ENCODE measurements at regions not wholly inside any gene's neighbourhood (a gene's known extent, or its start where the extent isn't known, plus 50 kb on each side); places are given as distances from the start of the nearest gene placed in this dataset.

DNA sequence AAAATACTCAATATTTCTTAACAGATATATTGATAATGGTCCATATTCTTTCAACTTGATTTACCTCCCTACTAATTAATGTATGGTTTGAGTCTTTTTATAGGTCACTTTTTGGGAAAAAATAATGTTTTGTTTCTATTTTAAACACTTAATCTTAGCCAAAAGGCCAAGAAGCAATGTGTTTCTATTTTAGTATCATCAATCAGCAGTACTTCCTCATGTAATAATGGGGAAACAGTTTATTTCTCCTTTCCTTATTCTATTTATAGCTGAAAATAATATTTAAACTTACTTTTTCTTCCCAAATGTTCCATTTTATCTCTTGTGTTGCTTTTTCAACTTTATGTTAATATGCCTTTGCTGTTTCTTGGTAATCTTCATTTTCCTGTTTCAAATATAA is 295.1 kb downstream of the ALDH8A1 start:
- TF ChIP-seq, protein P1, sequence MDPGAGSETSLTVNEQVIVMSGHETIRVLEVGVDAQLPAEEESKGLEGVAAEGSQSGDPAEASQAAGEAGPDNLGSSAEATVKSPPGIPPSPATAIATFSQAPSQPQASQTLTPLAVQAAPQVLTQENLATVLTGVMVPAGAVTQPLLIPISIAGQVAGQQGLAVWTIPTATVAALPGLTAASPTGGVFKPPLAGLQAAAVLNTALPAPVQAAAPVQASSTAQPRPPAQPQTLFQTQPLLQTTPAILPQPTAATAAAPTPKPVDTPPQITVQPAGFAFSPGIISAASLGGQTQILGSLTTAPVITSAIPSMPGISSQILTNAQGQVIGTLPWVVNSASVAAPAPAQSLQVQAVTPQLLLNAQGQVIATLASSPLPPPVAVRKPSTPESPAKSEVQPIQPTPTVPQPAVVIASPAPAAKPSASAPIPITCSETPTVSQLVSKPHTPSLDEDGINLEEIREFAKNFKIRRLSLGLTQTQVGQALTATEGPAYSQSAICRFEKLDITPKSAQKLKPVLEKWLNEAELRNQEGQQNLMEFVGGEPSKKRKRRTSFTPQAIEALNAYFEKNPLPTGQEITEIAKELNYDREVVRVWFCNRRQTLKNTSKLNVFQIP (CRISPR knock-in tag; IDR thresholded peaks at IDR 0.05; ENCODE audit: borderline replicate concordance, low read depth) = no peak
- TF ChIP-seq, protein P2, sequence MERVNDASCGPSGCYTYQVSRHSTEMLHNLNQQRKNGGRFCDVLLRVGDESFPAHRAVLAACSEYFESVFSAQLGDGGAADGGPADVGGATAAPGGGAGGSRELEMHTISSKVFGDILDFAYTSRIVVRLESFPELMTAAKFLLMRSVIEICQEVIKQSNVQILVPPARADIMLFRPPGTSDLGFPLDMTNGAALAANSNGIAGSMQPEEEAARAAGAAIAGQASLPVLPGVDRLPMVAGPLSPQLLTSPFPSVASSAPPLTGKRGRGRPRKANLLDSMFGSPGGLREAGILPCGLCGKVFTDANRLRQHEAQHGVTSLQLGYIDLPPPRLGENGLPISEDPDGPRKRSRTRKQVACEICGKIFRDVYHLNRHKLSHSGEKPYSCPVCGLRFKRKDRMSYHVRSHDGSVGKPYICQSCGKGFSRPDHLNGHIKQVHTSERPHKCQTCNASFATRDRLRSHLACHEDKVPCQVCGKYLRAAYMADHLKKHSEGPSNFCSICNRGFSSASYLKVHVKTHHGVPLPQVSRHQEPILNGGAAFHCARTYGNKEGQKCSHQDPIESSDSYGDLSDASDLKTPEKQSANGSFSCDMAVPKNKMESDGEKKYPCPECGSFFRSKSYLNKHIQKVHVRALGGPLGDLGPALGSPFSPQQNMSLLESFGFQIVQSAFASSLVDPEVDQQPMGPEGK (CRISPR knock-in tag; IDR thresholded peaks at IDR 0.05; ENCODE audit: borderline replicate concordance) = no peak
- no peak for TF ChIP-seq ZNF565 (CRISPR knock-in tag; conservative IDR thresholded peaks at IDR 0.05; ENCODE audit: low read depth)
- ATAC-seq = no peak

DNA sequence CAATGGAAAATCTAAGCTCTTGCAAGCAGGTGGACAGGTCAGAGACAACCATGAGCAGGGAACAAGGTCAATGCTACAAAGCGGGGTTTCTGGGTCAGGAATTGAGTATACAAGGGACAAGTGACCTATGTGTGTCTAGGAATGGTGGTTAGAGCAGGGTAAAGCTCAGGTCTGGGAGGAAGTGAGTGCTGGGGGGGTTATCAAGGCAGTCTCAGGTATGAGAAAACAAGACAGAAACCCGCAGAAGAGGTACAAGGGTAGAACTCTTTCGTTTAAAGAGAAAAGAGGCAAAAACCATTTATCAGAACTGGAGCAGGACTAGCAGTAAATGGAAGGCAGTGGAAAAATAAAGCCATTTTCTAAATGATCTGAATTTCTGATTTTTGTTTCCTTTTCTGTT is 298.4 kb downstream of the ALDH8A1 start:
- ATAC-seq = no peak
- TF ChIP-seq, protein P3, sequence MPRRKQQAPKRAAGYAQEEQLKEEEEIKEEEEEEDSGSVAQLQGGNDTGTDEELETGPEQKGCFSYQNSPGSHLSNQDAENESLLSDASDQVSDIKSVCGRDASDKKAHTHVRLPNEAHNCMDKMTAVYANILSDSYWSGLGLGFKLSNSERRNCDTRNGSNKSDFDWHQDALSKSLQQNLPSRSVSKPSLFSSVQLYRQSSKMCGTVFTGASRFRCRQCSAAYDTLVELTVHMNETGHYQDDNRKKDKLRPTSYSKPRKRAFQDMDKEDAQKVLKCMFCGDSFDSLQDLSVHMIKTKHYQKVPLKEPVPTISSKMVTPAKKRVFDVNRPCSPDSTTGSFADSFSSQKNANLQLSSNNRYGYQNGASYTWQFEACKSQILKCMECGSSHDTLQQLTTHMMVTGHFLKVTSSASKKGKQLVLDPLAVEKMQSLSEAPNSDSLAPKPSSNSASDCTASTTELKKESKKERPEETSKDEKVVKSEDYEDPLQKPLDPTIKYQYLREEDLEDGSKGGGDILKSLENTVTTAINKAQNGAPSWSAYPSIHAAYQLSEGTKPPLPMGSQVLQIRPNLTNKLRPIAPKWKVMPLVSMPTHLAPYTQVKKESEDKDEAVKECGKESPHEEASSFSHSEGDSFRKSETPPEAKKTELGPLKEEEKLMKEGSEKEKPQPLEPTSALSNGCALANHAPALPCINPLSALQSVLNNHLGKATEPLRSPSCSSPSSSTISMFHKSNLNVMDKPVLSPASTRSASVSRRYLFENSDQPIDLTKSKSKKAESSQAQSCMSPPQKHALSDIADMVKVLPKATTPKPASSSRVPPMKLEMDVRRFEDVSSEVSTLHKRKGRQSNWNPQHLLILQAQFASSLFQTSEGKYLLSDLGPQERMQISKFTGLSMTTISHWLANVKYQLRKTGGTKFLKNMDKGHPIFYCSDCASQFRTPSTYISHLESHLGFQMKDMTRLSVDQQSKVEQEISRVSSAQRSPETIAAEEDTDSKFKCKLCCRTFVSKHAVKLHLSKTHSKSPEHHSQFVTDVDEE (CRISPR knock-in tag; IDR thresholded peaks at IDR 0.05) = no peak
- no peak for TF ChIP-seq RARB (CRISPR knock-in tag; IDR thresholded peaks at IDR 0.05)
- no peak for TF ChIP-seq ESRRG (CRISPR knock-in tag; IDR thresholded peaks at IDR 0.05)

DNA sequence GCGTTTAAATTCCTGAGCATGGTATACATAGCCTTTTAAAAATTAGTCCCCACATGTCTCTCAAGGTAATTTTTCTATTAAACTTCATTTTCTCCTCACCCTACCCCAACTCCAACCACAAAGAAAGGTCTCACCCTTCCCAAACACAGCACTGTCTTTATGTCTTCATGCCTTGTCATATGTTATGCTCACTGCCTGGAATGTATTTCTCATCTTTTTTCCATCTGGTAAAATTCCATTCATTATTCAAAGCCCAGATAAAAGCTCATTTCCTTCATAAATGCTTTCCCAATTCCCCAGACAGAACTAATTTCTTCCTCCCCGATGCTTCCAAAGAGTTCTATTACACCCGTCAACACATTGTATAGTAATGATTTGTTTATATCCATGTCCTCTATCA is 302.0 kb downstream of the ALDH8A1 start:
- TF ChIP-seq, protein P1 (CRISPR knock-in tag; IDR thresholded peaks at IDR 0.05; ENCODE audit: borderline replicate concordance, low read depth) = no peak
- peak; percentile 47 for TF ChIP-seq ISL1 (CRISPR knock-in tag; IDR thresholded peaks at IDR 0.05)
- TF ChIP-seq ZFP30 (CRISPR knock-in tag; IDR thresholded peaks at IDR 0.05) = peak; percentile 49; the same call in 1 of the 2 replicates
- ATAC-seq = peak; percentile 53; the same call in 2 of the 3 replicates

DNA sequence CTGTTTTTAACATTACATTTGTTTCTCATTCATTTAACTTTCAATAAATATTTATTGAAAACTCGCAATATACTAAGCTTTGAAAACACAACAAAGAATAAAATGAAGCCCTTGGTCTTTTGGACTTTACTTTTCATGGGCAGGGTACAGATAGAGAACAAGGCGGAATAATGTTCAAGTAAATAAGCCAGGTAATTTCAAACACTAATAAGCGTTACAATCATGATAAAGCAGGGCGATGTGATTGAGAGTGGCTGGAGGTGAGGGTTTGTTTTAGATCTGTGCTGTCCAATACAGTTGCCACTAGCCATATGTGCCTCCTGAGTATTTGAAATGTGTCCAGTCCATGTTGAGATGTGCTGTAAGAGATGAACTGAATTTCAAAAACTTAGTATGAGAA is 307.1 kb downstream of the ALDH8A1 start:
- ATAC-seq = no peak

DNA sequence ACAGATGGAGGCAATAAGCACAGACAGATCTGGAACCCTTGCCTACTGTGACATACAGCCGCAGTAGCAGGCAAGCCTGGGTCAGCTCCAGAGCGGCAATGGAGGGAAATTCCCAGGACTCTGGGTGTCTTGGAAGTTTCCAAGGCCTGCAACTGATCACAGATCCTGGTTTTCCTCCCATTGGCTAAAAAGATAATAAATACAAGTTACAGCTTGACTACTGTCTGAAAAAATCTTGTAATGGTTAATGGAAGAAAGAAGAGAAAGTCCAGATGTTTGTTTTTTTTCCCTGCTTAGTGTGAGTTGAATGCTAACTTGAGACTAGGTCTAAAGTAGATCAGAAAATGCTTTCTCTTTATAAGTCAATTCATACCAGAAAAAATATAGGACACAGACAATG is 307.6 kb downstream of the ALDH8A1 start:
- no peak for TF ChIP-seq ZNF8 (CRISPR knock-in tag; IDR thresholded peaks at IDR 0.05)
- TF ChIP-seq ZC3H10 (CRISPR knock-in tag; IDR thresholded peaks at IDR 0.05) = peak; percentile 42; the same call in 1 of the 2 replicates
- ATAC-seq = peak; percentile 80

More for the DNA sequence above, 307.1 kb downstream of the ALDH8A1 start:
- TF ChIP-seq PPARA (CRISPR knock-in tag; IDR thresholded peaks at IDR 0.05; ENCODE audit: borderline replicate concordance) = no peak
- TF ChIP-seq, protein P4, sequence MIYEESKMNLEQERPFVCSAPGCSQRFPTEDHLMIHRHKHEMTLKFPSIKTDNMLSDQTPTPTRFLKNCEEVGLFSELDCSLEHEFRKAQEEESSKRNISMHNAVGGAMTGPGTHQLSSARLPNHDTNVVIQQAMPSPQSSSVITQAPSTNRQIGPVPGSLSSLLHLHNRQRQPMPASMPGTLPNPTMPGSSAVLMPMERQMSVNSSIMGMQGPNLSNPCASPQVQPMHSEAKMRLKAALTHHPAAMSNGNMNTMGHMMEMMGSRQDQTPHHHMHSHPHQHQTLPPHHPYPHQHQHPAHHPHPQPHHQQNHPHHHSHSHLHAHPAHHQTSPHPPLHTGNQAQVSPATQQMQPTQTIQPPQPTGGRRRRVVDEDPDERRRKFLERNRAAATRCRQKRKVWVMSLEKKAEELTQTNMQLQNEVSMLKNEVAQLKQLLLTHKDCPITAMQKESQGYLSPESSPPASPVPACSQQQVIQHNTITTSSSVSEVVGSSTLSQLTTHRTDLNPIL (CRISPR knock-in tag; IDR thresholded peaks at IDR 0.05; ENCODE audit: low read depth) = no peak
- TF ChIP-seq ZFP3 (CRISPR knock-in tag; IDR thresholded peaks at IDR 0.05) = no peak
- no peak for TF ChIP-seq ZNF565 (CRISPR knock-in tag; conservative IDR thresholded peaks at IDR 0.05; ENCODE audit: low read depth)
- no peak for TF ChIP-seq GLIS3 (CRISPR knock-in tag; IDR thresholded peaks at IDR 0.05)

DNA sequence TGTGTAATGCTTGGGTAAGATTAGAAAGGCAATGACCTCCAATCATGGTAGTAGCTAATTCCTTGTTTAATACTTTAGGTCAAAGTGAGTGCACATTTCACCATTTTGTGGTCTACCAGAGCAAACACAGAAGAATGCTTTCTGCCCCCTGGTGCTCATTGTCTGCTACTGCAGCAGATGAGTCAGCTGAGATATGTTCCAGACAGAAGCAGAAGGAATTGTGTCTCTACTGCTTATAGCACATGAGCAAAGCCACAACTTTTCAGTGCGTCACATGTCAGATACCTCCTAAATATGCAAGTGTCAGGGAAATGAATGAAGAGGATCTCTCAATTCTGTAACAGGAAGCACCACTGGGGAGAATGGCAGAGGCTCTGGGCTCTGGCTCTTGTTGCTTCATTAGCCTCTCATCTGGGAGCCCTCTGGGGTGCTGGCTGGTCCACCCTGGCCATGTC is 308.9 kb downstream of the ALDH8A1 start:
- ATAC-seq = peak; percentile 91
- TF ChIP-seq, protein P4 (CRISPR knock-in tag; IDR thresholded peaks at IDR 0.05; ENCODE audit: low read depth) = no peak
- TF ChIP-seq RARB (CRISPR knock-in tag; IDR thresholded peaks at IDR 0.05) (no peak), ZNF8 (CRISPR knock-in tag; IDR thresholded peaks at IDR 0.05) (0 out of 2 replicates have a peak, but pooled peaks have one; percentile 45)

All from SK-N-SH treated with all-trans-retinoic acid at 6 μM for 48 hours (cell line).